22Rv1 (cell line): ENCODE measurements at regions not wholly inside any gene's neighbourhood (a gene's known extent, or its start where the extent isn't known, plus 50 kb on each side); places are given as distances from the start of the nearest gene placed in this dataset.

Experiments used
- H3K27ac ChIP-seq: fragments of 450-650 bp; 2 replicates; pipeline ENCODE4 v1.5.1; 2017
- ZFX ChIP-seq: fragments of 450-650 bp; IDR thresholded peaks from 2 replicates; pipeline ENCODE4 v1.6.1; 2017; ENCODE audit warnings: antibody characterized with exemption, borderline replicate concordance
- TF ChIP-seq, protein P1 (sequence below): fragments of 450-650 bp; IDR thresholded peaks from 2 replicates; pipeline ENCODE4 v1.5.1; 2017; ENCODE audit warnings: mild to moderate bottlenecking

DNA sequence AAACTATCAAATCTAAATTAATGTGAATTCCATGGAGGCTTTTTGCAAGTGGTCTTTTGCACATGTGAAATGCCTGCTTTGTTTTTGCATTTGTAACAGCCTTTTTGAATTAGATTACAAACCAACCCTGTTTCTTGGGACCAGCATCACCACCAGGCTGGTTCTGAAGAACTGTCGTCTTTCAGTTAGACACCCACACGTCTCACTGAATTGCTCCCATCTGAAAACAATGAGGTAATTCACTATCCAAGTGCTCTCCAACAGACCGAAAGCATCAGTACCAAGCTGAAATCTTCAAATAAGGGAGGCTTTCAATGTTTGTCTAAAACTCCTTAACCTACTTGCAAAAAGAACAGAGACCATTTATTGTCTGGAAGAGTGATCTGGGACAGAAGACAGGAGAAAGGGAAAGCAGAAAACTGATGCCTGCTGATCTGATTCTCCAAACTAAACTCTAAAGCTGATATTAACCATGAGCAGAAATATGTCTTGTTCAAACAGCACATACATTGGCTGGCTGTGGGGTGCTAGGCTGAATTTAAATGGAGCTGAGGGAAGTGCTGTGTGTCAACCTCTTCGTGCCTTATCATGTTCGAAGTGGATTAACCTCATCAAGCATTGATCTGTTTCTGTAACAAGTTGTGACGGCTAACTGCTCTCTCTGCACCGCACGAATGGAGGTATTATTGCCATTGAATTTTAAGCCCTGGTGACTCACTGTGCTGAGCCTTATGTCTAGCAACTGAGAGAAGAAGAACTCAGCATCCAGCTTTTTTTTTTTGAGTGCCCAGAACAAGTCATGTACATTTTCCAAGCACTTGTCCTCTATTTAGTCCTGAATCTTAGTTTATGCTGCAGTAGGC lies 213.7 kb upstream of the P2RY1 start:
- no peak overlapping the region for H3K27ac ChIP-seq

DNA sequence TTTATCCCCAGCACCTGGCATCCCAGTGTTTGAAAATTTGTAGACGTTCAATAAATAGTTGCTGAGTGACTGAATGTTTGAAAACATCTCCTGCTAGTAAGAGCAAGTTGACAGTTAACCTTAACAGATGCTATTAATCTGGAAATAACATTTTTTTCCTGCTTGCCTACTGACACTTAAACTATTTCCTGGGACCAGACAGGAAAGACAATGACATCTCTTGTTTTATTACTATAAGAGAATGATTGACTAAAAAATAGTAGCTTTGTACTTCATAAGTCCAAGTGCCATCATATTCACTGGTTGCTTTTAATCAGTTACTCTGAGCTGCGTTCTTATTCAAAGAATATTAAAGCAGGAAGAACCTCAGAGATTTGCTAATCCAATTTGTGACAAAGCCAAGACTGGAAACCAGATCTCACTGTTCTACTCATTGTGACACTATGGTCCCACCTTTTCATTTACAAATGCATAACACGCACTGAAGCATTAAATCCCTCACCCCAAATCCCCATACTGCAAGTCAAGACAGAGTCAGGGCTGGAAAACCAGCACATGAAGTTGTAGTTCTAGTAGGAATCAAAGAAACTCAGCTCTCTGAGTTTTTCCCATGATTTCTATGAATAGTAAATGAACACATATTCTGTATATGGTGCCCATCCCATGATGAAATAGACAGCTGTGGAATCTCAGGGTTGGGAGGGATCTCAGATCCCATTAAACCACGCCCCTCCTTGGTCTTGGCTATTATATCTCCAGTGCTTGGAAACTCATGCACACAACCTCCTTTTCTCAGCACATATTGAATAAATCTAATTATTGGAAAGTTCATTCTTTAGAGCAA lies 212.7 kb upstream of the P2RY1 start:
- no peak overlapping the region for H3K27ac ChIP-seq
- no peak for TF ChIP-seq ZFX
- TF ChIP-seq, protein P1, sequence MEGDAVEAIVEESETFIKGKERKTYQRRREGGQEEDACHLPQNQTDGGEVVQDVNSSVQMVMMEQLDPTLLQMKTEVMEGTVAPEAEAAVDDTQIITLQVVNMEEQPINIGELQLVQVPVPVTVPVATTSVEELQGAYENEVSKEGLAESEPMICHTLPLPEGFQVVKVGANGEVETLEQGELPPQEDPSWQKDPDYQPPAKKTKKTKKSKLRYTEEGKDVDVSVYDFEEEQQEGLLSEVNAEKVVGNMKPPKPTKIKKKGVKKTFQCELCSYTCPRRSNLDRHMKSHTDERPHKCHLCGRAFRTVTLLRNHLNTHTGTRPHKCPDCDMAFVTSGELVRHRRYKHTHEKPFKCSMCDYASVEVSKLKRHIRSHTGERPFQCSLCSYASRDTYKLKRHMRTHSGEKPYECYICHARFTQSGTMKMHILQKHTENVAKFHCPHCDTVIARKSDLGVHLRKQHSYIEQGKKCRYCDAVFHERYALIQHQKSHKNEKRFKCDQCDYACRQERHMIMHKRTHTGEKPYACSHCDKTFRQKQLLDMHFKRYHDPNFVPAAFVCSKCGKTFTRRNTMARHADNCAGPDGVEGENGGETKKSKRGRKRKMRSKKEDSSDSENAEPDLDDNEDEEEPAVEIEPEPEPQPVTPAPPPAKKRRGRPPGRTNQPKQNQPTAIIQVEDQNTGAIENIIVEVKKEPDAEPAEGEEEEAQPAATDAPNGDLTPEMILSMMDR, result no peak

More for the DNA sequence above, 213.7 kb upstream of the P2RY1 start:
- TF ChIP-seq ZFX, result no peak
- TF ChIP-seq, protein P1, result no peak

DNA sequence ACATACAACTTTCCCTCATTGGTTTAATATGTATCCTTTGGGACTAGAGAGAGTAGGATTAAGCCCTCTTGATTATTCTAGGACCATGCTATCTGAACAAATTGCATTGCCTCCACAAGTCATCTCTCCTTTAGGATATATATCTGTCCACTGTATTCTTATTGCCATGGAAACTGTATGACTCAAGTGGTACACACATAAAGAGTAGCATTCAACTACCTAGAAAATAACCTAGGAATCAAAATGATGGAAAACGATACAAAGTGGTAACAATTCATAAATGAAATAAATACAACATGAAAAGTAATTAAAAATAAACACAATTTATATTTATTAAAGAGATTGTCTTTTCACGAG lies 212.1 kb upstream of the P2RY1 start:
- TF ChIP-seq ZFX, result no peak
- TF ChIP-seq, protein P1, result no peak
- no peak overlapping the region for H3K27ac ChIP-seq

DNA sequence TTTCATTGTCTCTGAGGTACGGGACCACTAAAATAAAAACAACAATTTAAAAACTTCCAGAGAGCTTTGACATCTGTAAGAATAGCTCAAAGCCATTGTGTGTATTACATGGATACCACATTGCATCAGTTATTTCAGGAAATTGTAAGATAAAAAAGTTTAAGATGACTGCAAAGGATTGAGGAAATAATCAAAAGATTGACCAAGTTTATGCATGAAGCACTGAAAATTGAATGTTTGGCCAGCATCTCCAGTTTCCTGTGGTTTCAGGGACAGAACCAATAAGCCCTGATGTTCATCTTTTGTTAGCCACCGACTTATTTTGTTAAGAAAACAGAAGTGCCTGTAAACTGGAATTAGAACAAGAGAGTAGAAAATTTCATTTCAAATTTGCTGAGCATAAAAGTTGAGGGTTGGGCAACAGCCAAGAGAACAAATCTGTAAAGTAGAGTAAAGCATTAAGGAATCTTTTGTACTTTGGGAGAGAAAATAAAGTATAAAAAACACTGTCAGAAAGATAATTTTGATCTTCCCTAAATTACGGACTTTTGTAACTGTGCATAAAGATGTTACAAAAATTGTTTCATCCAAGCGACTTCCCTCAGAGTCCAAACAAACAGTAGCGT lies 211.5 kb upstream of the P2RY1 start:
- no peak for TF ChIP-seq ZFX
- TF ChIP-seq, protein P1, result no peak
- no peak overlapping the region for H3K27ac ChIP-seq

DNA sequence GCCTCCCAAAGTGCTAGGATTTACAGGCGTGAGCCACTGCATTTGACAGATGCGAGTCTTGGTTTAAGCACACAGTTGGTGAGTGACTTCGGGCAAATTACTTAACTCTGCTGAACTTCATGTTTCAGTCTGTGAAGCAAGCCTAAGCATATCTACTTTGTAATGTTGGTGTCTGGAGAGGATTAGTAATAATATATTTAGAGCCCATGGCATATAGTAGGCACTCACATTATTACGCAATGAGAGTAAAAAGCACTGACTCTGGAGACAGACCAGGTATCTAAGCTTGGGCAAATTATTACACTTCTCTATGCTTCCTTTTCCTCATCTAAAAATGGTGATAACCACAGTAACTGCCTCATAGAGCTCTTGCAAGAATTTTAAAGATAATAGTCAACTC lies 208.7 kb upstream of the P2RY1 start:
- no peak overlapping the region for H3K27ac ChIP-seq
- TF ChIP-seq, protein P1, result no peak
- TF ChIP-seq ZFX, result no peak

DNA sequence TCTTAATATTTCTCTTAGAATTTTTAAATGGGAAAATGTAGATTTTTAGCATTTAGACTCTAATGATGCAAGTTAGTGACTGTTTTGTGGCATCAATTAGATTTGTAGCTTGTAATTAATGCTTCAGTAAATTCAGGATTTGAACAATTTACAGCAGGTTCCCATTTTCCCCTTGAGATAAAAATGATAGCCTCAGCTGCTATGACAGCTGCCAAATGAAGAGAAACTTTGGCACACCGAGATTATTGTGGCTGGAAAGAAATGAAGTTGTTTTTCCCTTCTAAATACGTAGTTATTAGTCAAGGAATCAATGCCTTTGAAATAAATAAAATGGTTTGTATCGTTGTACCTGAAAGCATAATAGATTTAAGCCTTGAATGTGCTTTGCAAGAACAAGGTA lies 206.4 kb upstream of the P2RY1 start:
- TF ChIP-seq, protein P1, result no peak
- no peak for TF ChIP-seq ZFX
- no peak overlapping the region for H3K27ac ChIP-seq
